Uterus (tissue), 3 donors: ENCODE measurements at regions not wholly inside any gene's neighbourhood (a gene's known extent, or its start where the extent isn't known, plus 50 kb on each side); places are given as distances from the start of the nearest gene placed in this dataset.

Source experiments
- DNase-seq, 2 donors: peaks; one replicate each; pipeline ENCODE4 v3.0.0-alpha.2; 2019 to 2020
- H3K27ac ChIP-seq, 2 donors: fragments of 200-600 bp; sonication (generic); 1 replicate in 1 of 2; 2 replicates in 1 of 2; pipeline ENCODE4 v1.5.1; 2016 to 2018
- H3K27me3 ChIP-seq, 2 donors: fragments of 200-600 bp; sonication (generic); one replicate each; pipeline ENCODE4 v1.5.1; 2018 to 2019; ENCODE audit warnings: control low read depth in 1 of 2
- H3K36me3 ChIP-seq, 2 donors: fragments of 200-600 bp; sonication (generic); one replicate each; pipeline ENCODE4 v1.5.1; 2019; ENCODE audit warnings: control low read depth in 1 of 2
- H3K4me1 ChIP-seq, 2 donors: fragments of 200-600 bp; sonication (generic); one replicate each; pipeline ENCODE4 v1.5.1; 2018 to 2019; ENCODE audit warnings: control low read depth in 1 of 2
- H3K4me3 ChIP-seq, 2 donors: fragments of 200-600 bp; sonication (generic); 1 replicate in 1 of 2; 2 replicates in 1 of 2; pipeline ENCODE4 v1.5.1; 2018 to 2019; ENCODE audit warnings: mild to moderate bottlenecking in 1 of 2
- H3K9me3 ChIP-seq, 2 donors: fragments of 200-600 bp; sonication (generic); one replicate each; pipeline ENCODE4 v1.5.1; 2019; ENCODE audit warnings: control low read depth in 1 of 2
- CTCF ChIP-seq, 4 experiments: fragments of 200-600 bp in 2 of 4; fragments of 450-650 bp in 2 of 4; sonication (generic) in 2 of 4; IDR thresholded peaks; one replicate each; pipeline ENCODE4 v1.5.1; 2016 to 2019; ENCODE audit warnings: antibody characterized with exemption in 4 of 4, mild to moderate bottlenecking in 2 of 4, moderate library complexity in 1 of 4
- POLR2A ChIP-seq, 2 donors: fragments of 450-650 bp; IDR thresholded peaks; one replicate each; pipeline ENCODE4 v1.6.1; 2016; ENCODE audit warnings: antibody characterized with exemption in 2 of 2, mild to moderate bottlenecking in 1 of 2, moderate library complexity in 1 of 2
- intact Hi-C: fragments of 100-400 bp; cut with DNase I; formaldehyde crosslinking; loops from one replicate; pipeline ENCODE4 v1.15.1; 2023; ENCODE audit warnings: low total_unique reads
- donor health status: DM: yes; HTN: yes; CAD: no.

GRCh38 chr12:27907766-27908165 lies 64.8 kb downstream of the PTHLH start:
- Histone ChIP-seq H3K4me3 (no peak overlapping the region), H3K36me3 (no peaks in the 10 kb centered on the region), H3K9me3 (no peaks in the 10 kb centered on the region), H3K4me1 (no peaks in the 10 kb centered on the region), H3K27ac (no peak overlapping the region), H3K27me3 (no peaks in the 10 kb centered on the region)
- TF ChIP-seq CTCF (IDR thresholded peaks at IDR 0.05) (no peak), POLR2A (IDR thresholded peaks at IDR 0.05) (no peak)
- intact Hi-C loops, result no loop called here
- DNase-seq, result no peak

GRCh38 chr12:27906658-27907473 lies 65.7 kb downstream of the PTHLH start:
- no peak overlapping the region for H3K27ac ChIP-seq
- no peaks in the 10 kb centered on the region for H3K27me3 ChIP-seq
- no peaks in the 10 kb centered on the region for H3K4me1 ChIP-seq
- H3K9me3 ChIP-seq, result no peaks in the 10 kb centered on the region
- TF ChIP-seq CTCF (IDR thresholded peaks at IDR 0.05), result no peak
- no peak for TF ChIP-seq POLR2A (IDR thresholded peaks at IDR 0.05)
- intact Hi-C loops, result no loop called here
- no peaks in the 10 kb centered on the region for H3K36me3 ChIP-seq
- no peak overlapping the region for H3K4me3 ChIP-seq
- DNase-seq, result no peak

GRCh38 chr12:27906127-27906500 lies 66.4 kb downstream of the PTHLH start:
- intact Hi-C loops, result no loop called here
- H3K27me3 ChIP-seq, result no peaks in the 10 kb centered on the region
- H3K4me3 ChIP-seq, result no peak overlapping the region
- H3K36me3 ChIP-seq, result no peaks in the 10 kb centered on the region
- no peak overlapping the region for H3K27ac ChIP-seq
- H3K9me3 ChIP-seq, result no peaks in the 10 kb centered on the region
- H3K4me1 ChIP-seq, result no peaks in the 10 kb centered on the region
- no peak for DNase-seq
- TF ChIP-seq POLR2A (IDR thresholded peaks at IDR 0.05) (no peak), CTCF (IDR thresholded peaks at IDR 0.05) (no peak)

GRCh38 chr12:27905285-27906126 lies 67.0 kb downstream of the PTHLH start:
- DNase-seq, result no peak
- no peak for TF ChIP-seq POLR2A (IDR thresholded peaks at IDR 0.05)
- TF ChIP-seq CTCF (IDR thresholded peaks at IDR 0.05), result no peak
- H3K27ac ChIP-seq, result no peak overlapping the region
- no peaks in the 10 kb centered on the region for H3K27me3 ChIP-seq
- intact Hi-C loops, result no loop called here
- no peaks in the 10 kb centered on the region for H3K36me3 ChIP-seq
- no peak overlapping the region for H3K4me3 ChIP-seq
- H3K9me3 ChIP-seq, result no peaks in the 10 kb centered on the region
- no peaks in the 10 kb centered on the region for H3K4me1 ChIP-seq

- TF ChIP-seq CTCF (IDR thresholded peaks at IDR 0.05) (no peak), POLR2A (IDR thresholded peaks at IDR 0.05) (no peak)
- Histone ChIP-seq H3K4me3 (no peak overlapping the region), H3K4me1 (no peaks in the 10 kb centered on the region), H3K27me3 (no peaks in the 10 kb centered on the region), H3K9me3 (no peaks in the 10 kb centered on the region), H3K27ac (no peak overlapping the region), H3K36me3 (no peaks in the 10 kb centered on the region)
- intact Hi-C loops, result no loop called here
- DNase-seq, result no peak
These were observed 69.9 kb downstream of the PTHLH start for GRCh38 chr12:27902651-27903050.
